OCI-LY7 (cell line): ENCODE measurements at regions not wholly inside any gene's neighbourhood (a gene's known extent, or its start where the extent isn't known, plus 50 kb on each side); places are given as distances from the start of the nearest gene placed in this dataset.

Experiments used
- CTCF ChIP-seq: fragments of 200-600 bp; sonication (generic); conservative IDR thresholded peaks from 2 replicates; pipeline ENCODE4 v1.5.1; 2014; ENCODE audit warnings: mild to moderate bottlenecking, antibody characterized with exemption, low read length, moderate library complexity, mixed read lengths
- EZH2phosphoT487 ChIP-seq: fragments of 200-600 bp; sonication (generic); IDR thresholded peaks from 2 replicates; pipeline ENCODE4 v1.6.1; 2018; ENCODE audit warnings: low read depth, borderline replicate concordance, mild to moderate bottlenecking, mixed run types, antibody characterized with exemption, low read length, moderate library complexity, mixed read lengths

GRCh38 chr9:28976684-28977083 is 1403.4 kb upstream of the C9orf72 start:
- TF ChIP-seq CTCF = no peak
- TF ChIP-seq EZH2phosphoT487 = no peak
